ENCODE measurements at regions not wholly inside any gene's neighbourhood (a gene's known extent, or its start where the extent isn't known, plus 50 kb on each side); places are given as distances from the start of the nearest gene placed in this dataset.

DNA sequence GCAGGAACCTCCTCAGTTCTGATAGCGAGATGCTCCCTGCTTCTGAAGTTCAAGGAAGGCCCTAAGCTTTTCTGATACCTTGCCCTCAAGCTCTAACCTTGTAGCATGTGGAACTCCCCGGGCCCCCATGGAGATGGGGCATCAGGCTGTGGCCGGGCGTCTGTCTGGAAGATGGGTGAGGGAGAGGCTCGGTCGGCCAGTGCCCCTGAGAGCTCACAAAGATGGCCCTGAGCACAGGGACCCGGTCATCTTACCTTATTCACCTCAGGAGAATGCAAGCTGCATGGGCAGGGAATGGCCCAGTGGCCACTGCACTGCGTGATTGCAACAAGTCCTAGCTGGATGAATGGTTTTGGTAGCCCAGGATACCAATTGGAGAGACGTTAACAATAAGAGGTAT lies 830.3 kb downstream of the TBC1D22A start:
- no peak for TF ChIP-seq CTCF (IDR thresholded peaks at IDR 0.05; ENCODE audit: insufficient read depth, low read length, poor library complexity, severe bottlenecking)
- TF ChIP-seq EZH2phosphoT487 (conservative IDR thresholded peaks at IDR 0.05; ENCODE audit: low read length) = no peak
